ENCODE measurements at regions not wholly inside any gene's neighbourhood (a gene's known extent, or its start where the extent isn't known, plus 50 kb on each side); places are given as distances from the start of the nearest gene placed in this dataset.

- DNase-seq, result no peak
Observed at GRCh38 chr4:119823045-119823444, 194.4 kb upstream of the PDE5A start.

- DNase-seq, result no peak
Observed at GRCh38 chr4:119816473-119816872, 187.9 kb upstream of the PDE5A start.

DNA sequence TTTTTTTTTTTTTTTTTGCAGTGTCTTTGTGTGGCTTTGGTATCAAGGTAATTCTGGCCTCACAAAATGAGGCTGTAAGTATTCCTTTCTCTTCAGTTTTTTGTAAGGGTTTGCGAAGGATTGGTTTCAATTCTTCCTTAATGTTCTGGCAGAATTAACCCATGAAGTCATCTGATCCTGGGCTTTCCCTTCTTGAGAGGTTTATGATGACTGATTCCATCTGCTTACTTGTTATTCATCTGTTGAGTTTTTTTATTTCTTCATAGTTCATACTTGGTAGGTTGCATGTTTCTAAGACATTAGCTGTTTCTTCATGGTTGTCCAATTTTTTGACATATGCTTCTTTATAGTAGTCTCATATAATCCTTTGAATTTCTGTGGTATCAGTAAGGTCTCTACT is 181.4 kb upstream of the PDE5A start:
- DNase-seq, result no peak

DNA sequence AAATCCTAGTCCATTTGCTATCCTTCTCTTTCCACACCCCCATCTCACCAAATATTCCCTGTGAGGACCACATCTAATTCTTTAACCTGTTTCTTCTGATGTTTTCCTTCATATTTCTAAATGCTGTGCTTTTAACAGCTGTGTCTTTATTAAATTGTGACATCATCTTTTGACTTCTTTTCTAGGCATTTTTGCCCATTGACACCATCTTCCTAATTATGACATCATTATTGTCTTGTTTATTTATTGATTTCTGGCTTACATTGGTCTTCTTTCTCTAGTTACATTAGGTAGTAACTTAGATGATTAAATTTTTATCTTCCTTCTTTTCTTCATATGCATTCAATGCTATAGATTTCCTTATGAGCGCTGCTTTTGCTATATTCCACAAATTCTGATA is 175.8 kb upstream of the PDE5A start:
- no peak for DNase-seq

GRCh38 chr4:119797238-119797894 is 168.8 kb upstream of the PDE5A start:
- no peak for DNase-seq

DNA sequence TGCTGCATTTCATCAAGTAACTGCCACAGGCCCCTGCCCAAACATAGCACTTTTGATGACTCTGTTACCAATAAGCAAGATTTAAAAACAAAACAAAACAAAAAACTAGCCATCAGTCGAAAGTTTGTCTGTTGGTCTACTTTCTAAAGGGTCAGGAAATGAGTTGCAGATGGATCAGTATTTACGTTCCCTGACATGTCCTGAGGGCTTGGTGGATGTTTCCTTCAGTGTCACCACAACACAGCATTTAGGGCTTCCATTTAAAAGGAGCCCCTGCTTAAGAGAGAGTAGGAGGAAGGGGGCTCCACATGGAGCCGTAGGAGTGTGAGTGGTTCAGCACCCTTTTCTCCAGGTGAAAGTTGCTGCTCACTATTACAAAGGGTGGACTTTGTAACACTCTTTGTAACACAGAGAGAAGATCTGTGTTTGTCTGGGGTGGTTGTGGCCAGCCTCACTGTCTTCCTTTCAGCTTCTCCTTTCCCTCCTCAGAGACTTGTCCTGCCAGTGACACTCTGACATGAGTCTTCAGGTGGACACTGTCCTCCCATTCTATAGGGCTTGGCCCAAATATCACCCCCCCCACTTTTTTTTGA is 167.5 kb upstream of the PDE5A start:
- no peak for DNase-seq

- DNase-seq, result no peak
Observed at GRCh38 chr4:119794681-119795080, 166.1 kb upstream of the PDE5A start.

GRCh38 chr4:119794113-119794512 is 165.5 kb upstream of the PDE5A start:
- no peak for DNase-seq

GRCh38 chr4:119788349-119789266 is 160.0 kb upstream of the PDE5A start:
- DNase-seq, result no peak

DNA sequence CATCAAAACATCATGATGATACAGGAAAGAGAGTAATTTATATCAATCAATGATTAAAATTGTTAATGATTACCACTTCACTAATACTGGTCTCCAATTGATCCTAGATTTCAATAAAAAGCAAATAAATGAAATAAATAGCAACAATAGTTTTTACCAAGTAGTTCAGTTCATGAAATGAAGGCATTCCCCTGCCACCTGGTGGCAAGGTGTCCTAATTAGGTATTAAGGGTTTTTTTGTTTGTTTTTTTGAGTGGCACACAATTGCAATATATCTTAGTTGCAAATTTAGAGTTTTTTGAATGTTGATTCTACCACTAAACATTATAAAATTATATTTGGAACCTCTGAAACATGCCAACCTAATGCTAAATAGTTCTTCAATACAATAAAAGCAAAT is 157.4 kb upstream of the PDE5A start:
- no peak for DNase-seq

DNA sequence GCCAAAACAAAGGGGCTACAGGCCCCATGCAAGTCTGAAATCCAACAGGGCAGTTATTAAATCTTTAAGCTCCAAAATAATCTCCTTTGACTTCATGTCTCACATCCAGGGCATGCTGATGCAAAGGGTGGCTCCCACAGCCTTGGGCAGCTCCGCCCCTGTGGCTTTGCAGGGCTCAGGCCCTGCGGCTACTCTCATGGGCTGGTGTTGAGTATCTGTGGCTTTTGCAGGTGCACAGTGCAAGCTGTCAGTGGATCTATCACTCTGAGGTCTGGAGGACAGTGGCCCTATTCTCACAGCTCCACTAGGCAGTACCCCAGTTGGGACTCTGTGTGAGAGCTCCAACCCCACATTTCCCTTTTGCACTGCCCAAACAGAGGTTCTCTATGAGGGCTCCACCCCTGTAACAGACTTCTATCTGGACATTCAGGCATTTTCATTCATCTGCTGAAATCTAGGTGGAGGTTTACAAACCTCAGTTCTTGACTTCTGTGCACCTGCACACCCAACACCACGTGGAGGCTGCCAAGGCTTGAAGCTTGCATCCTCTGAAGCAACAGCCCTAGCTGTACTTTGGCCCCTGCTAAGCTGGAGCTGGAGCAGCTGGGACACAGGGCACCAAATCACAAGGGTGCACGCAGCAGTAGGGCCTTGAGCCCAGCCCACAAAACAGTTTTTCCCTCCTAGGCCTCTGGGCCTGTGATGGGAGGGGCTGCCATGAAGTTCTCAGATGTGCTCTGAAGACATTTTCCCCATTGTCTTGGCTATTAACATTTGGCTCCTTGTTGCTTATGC is 154.8 kb upstream of the PDE5A start:
- no peak for DNase-seq

DNA sequence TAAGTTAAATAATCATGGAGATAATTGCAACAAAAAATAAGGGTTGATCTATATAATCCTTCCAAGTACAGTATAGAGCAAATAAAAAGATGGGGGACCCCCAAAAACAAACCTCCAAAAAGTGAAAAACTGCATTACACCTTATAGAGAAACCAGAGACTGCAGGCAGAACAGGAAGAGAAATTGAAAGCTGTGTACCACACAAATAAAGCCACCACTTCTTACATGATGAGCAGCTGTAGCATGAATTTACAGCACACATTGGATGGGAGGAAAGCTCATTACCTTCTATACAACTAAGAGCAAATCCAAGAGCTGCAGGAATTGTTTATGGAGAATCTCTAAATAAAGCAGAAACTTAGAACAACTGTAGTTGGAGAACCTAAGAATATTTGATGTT is 152.4 kb upstream of the PDE5A start:
- DNase-seq, result no peak

- no peak for DNase-seq
Observed at GRCh38 chr4:119774840-119775239, 146.2 kb upstream of the PDE5A start.

- no peak for DNase-seq
Observed at GRCh38 chr4:119765951-119766350, 137.3 kb upstream of the PDE5A start.

DNA sequence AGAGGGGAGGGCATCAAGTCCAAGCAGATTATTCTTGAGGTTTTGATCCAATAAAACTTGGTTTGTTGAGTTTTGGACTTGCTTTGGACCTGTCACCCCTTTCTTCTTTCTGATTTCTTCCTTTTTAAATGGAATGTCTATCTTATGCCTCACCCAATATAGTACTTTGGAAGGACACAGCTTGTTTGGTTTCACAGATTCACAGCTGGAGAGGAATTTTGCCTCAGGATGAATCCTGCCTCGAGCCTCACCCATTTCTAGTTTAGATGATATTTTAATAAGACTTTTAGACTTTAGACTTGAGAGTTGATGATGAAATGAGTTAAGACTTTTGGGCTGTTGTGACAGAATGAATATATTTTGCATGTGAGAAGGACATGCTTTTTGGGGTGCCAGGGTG is 136.9 kb upstream of the PDE5A start:
- no peak for DNase-seq

- no peak for DNase-seq
Observed at GRCh38 chr4:119763386-119763785, 134.8 kb upstream of the PDE5A start.

DNA sequence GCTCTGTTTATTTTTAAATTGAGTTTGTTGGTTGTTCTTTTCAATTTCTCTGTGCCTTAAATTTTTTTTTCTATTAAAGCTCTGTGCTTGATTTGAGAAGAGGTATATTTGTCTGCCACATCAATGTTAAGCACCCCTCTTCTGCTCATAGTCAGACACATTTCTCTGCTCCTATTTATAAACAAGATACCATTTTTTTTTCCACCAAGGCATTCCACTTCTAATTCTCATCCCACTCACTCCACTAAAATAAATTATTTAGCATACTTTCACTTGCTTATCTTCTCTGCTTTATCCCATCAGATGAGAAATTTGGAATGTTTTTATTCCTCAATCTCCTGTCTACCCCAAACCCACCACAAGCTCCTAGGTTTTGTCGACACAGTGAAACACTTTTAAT is 127.0 kb upstream of the PDE5A start:
- no peak for DNase-seq

DNA sequence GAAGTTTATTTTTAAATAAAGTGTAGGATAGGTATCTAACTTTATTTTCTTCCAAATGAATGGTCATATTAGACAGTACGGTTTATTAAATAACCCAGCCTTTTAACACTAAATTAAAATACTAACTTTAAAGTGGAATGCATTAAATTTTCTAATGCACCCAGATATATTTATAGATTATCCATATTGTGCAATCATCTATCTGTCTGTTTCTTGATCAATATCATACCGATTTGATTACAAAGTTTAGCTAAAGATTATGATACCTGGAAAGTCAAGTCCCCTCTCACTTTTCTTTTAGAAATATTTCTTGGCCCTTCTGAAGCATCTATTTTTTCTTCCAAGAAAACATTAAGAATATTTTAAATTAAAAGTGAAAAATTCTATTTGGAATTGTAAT is 124.3 kb upstream of the PDE5A start:
- DNase-seq, result no peak

- DNase-seq, result no peak
Observed at GRCh38 chr4:119750771-119751170, 122.2 kb upstream of the PDE5A start.

DNA sequence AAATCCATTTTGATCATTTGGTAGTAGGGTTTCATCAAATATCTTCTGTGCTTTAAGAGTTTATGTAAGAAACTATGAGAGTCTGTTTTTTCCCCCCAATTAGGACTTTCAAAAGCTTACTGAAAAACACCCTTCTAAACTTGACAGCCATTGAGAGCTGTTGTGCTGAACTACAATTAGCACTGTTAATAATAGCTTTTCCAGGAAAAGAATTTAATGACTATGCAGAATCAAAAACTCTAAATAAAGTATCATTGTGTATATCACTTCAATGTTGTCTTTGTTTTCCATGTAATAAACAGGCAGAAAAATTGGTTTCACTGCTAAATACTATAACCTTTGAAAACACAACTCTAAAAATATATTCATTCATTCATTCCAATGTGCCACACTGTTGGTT is 121.4 kb upstream of the PDE5A start:
- DNase-seq, result no peak

- DNase-seq, result no peak
Observed at GRCh38 chr4:119748853-119749252, 120.2 kb upstream of the PDE5A start.

DNA sequence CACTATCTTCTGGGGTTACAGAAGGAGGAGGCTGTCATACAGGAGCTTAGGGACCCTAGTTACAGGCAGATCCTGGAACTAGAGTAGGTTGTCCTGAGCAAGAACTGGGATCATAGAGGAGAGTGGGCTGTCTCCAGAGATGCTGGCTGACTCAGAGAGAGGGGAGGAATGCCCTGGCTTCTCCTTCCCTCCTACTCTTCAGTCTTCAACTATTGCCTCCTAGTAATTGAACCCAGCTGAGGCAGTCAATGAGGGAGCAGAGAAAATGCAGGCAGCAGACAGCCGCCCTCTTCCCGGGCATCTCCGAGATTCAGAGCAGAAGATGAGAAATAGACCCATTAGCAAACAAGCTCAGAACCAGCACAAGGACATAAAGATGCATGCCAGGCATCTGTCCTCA is 118.3 kb upstream of the PDE5A start:
- no peak for DNase-seq

- DNase-seq, result no peak
Observed at GRCh38 chr4:119745351-119745750, 116.7 kb upstream of the PDE5A start.
